ENCODE measurements at regions not wholly inside any gene's neighbourhood (a gene's known extent, or its start where the extent isn't known, plus 50 kb on each side); places are given as distances from the start of the nearest gene placed in this dataset.

GRCh38 chr1:95312181-95312580, 78.2 kb downstream of the RWDD3 start:
- no peak overlapping the region for H3K27ac ChIP-seq
- TF ChIP-seq ZFX (IDR thresholded peaks at IDR 0.05; ENCODE audit: borderline replicate concordance): no peak
- TF ChIP-seq, protein P1, sequence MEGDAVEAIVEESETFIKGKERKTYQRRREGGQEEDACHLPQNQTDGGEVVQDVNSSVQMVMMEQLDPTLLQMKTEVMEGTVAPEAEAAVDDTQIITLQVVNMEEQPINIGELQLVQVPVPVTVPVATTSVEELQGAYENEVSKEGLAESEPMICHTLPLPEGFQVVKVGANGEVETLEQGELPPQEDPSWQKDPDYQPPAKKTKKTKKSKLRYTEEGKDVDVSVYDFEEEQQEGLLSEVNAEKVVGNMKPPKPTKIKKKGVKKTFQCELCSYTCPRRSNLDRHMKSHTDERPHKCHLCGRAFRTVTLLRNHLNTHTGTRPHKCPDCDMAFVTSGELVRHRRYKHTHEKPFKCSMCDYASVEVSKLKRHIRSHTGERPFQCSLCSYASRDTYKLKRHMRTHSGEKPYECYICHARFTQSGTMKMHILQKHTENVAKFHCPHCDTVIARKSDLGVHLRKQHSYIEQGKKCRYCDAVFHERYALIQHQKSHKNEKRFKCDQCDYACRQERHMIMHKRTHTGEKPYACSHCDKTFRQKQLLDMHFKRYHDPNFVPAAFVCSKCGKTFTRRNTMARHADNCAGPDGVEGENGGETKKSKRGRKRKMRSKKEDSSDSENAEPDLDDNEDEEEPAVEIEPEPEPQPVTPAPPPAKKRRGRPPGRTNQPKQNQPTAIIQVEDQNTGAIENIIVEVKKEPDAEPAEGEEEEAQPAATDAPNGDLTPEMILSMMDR (IDR thresholded peaks at IDR 0.05): no peak

DNA sequence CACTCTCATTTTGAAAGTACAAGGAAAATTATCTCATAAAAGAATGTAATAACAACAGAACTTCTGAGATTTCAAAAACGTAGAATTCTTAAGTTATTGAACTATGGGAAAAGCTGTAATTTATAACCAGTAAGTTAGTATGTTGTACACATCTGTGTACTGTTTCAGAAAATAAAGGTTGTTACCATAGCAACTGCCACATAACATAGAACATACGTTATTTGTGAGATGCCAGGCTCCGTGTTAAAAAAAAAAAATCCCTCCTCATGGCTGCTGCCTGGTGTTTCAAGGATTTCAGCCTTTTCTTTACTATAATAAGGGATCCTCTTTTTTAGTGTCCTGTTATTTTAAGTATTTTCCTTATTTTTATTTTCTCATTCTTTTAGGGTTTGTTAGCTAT, 79.5 kb downstream of the RWDD3 start:
- no peak overlapping the region for H3K27ac ChIP-seq
- TF ChIP-seq, protein P1 (IDR thresholded peaks at IDR 0.05): no peak
- TF ChIP-seq ZFX (IDR thresholded peaks at IDR 0.05; ENCODE audit: borderline replicate concordance): no peak

DNA sequence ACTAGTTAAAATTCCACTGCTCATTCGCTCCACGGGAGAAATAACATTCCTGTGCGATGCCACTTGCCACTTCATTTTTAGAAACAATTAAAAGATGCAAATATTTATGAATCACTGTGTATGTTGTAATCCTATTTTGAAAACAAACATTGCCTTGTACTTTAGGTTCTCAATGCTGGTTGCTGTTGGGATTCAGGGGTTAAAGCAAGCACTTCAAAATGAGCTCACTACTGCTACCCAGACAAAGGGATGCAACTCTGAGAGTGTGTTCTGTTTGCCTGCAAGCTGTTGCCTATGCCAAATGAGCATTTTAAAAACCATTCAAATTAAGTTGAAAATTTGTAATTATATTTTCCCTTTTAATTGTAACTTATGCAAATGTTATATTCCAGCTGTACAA, 87.5 kb downstream of the RWDD3 start:
- no peak overlapping the region for H3K27ac ChIP-seq
- TF ChIP-seq, protein P1 (IDR thresholded peaks at IDR 0.05): no peak
- TF ChIP-seq ZFX (IDR thresholded peaks at IDR 0.05; ENCODE audit: borderline replicate concordance): no peak

DNA sequence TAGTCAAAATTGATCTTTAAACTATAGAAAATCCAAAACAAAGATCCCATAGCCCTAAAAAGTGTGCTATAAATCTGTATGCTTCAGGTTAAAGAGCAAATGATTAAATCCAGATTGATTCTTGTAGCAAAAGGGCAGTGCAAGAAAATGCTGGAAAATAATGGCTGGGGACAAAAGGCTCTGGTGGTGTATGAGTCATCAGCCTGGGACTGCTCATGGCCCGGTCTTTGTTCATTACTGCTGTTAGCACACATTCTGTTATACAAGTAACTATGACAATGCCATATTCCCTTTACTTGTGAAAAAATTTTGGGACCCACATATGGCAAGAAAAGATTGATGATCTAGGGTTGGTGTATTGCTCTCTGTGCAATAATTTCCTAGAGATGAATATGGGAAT, 89.1 kb downstream of the RWDD3 start:
- no peak overlapping the region for H3K27ac ChIP-seq
- TF ChIP-seq ZFX (IDR thresholded peaks at IDR 0.05; ENCODE audit: borderline replicate concordance): no peak
- TF ChIP-seq, protein P1 (IDR thresholded peaks at IDR 0.05): no peak

GRCh38 chr1:95325349-95325748, 91.3 kb downstream of the RWDD3 start:
- TF ChIP-seq ZFX (IDR thresholded peaks at IDR 0.05; ENCODE audit: borderline replicate concordance): no peak
- TF ChIP-seq, protein P1 (IDR thresholded peaks at IDR 0.05): no peak

DNA sequence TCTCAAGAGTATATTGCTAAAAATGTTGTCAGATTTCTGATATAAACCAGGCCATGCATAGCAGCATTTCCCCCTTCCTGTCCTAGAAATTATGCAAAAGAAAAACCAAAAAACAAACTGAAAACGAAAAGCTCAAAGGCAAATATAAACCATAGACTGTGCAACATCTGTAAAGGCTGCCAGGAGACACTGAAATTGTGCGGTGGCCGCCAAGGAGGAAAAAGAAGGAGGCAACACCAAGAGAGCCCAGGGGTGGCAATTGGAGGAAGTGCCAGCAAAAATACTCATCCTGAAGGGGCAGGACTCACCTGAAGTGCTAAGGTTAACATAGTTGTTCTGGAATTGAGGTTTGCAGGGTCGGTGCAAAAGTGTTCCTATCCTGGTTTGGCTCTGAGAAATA, 92.0 kb downstream of the RWDD3 start:
- no peak overlapping the region for H3K27ac ChIP-seq
- TF ChIP-seq, protein P1 (IDR thresholded peaks at IDR 0.05): no peak
- no peak for TF ChIP-seq ZFX (IDR thresholded peaks at IDR 0.05; ENCODE audit: borderline replicate concordance)

More at GRCh38 chr1:95325349-95325748, 91.3 kb downstream of the RWDD3 start:
- no peak overlapping the region for H3K27ac ChIP-seq

- peak overlapping the region; percentile 40; the same call in 1 of the 2 replicates for H3K27ac ChIP-seq
- TF ChIP-seq, protein P1 (IDR thresholded peaks at IDR 0.05): no peak
- no peak for TF ChIP-seq ZFX (IDR thresholded peaks at IDR 0.05; ENCODE audit: borderline replicate concordance)
These were observed 98.7 kb downstream of the RWDD3 start for GRCh38 chr1:95332754-95333153.
